ENCODE measurements at regions not wholly inside any gene's neighbourhood (a gene's known extent, or its start where the extent isn't known, plus 50 kb on each side); places are given as distances from the start of the nearest gene placed in this dataset.

GRCh38 chr2:129904532-129905446, 74.7 kb upstream of the RAB6C start:
- no peak for DNase-seq

GRCh38 chr2:129905664-129906081, 73.8 kb upstream of the RAB6C start:
- no peak for DNase-seq

GRCh38 chr2:129906139-129906860, 73.2 kb upstream of the RAB6C start:
- DNase-seq, result no peak

GRCh38 chr2:129906861-129907235, 72.6 kb upstream of the RAB6C start:
- DNase-seq, result no peak

GRCh38 chr2:129907256-129907998, 72.0 kb upstream of the RAB6C start:
- no peak for DNase-seq

- DNase-seq, result no peak
Observed at GRCh38 chr2:129908721-129909373, 70.6 kb upstream of the RAB6C start.

- no peak for DNase-seq
Observed at GRCh38 chr2:129909651-129910418, 69.6 kb upstream of the RAB6C start.

GRCh38 chr2:129910446-129911362, 68.8 kb upstream of the RAB6C start:
- DNase-seq, result no peak

- DNase-seq, result no peak
Observed at GRCh38 chr2:129911363-129912065, 68.0 kb upstream of the RAB6C start.

GRCh38 chr2:129912066-129912820, 67.2 kb upstream of the RAB6C start:
- no peak for DNase-seq

- no peak for DNase-seq
Observed at GRCh38 chr2:129912871-129913694, 66.4 kb upstream of the RAB6C start.

- DNase-seq, result no peak
Observed at GRCh38 chr2:129913695-129914495, 65.6 kb upstream of the RAB6C start.

- no peak for DNase-seq
Observed at GRCh38 chr2:129914538-129915302, 64.7 kb upstream of the RAB6C start.

- peak; percentile 61 for DNase-seq
Observed at GRCh38 chr2:129915303-129915840, 64.1 kb upstream of the RAB6C start.

- no peak for DNase-seq
Observed at GRCh38 chr2:129918604-129919003, 60.9 kb upstream of the RAB6C start.

- DNase-seq, result peak; percentile 58
Observed at GRCh38 chr2:129922571-129923264, 56.7 kb upstream of the RAB6C start.

All from NCI-H2171 treated with DMSO at 0.1 percent for 48 hours (cell line).